Lower leg skin (tissue), 3 donors: ENCODE measurements at regions not wholly inside any gene's neighbourhood (a gene's known extent, or its start where the extent isn't known, plus 50 kb on each side); places are given as distances from the start of the nearest gene placed in this dataset.

Experiments used
- POLR2A ChIP-seq, 2 donors: fragments of 450-650 bp; IDR thresholded peaks; one replicate each; pipeline ENCODE4 v1.6.1; 2016 to 2017; ENCODE audit warnings: antibody characterized with exemption in 2 of 2, mild to moderate bottlenecking in 1 of 2, moderate library complexity in 1 of 2
- TF ChIP-seq, protein P1 (sequence below), 3 donors: fragments of 450-650 bp; IDR thresholded peaks; one replicate each; pipeline ENCODE4 v1.5.1; 2016; ENCODE audit warnings: antibody characterized with exemption in 3 of 3, mild to moderate bottlenecking in 3 of 3, moderate library complexity in 2 of 3

DNA sequence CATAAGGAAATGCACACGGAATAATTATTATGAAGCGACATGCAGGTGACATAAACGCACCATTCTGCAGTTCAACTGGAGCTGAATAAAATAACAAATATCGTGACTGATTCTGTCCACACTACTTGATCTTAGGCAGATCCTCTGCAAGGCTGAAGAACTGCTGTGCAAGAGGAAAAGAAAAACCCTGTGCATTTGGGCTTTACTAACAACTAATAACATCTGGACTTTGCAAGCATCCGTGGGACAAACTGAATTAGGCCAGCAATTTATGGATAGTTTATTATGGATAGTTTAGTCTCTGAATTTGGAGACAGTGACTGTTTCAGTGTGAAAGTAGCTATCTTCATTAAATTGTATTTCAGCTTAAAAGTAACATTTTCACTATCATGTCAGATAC lies 309.4 kb downstream of the SFMBT2 start:
- TF ChIP-seq, protein P1, sequence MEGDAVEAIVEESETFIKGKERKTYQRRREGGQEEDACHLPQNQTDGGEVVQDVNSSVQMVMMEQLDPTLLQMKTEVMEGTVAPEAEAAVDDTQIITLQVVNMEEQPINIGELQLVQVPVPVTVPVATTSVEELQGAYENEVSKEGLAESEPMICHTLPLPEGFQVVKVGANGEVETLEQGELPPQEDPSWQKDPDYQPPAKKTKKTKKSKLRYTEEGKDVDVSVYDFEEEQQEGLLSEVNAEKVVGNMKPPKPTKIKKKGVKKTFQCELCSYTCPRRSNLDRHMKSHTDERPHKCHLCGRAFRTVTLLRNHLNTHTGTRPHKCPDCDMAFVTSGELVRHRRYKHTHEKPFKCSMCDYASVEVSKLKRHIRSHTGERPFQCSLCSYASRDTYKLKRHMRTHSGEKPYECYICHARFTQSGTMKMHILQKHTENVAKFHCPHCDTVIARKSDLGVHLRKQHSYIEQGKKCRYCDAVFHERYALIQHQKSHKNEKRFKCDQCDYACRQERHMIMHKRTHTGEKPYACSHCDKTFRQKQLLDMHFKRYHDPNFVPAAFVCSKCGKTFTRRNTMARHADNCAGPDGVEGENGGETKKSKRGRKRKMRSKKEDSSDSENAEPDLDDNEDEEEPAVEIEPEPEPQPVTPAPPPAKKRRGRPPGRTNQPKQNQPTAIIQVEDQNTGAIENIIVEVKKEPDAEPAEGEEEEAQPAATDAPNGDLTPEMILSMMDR (IDR thresholded peaks at IDR 0.05): no peak
- TF ChIP-seq POLR2A (IDR thresholded peaks at IDR 0.05): no peak
